ENCODE measurements at regions not wholly inside any gene's neighbourhood (a gene's known extent, or its start where the extent isn't known, plus 50 kb on each side); places are given as distances from the start of the nearest gene placed in this dataset.
"Not testable (repeated sequence)": the region's sequence is repeated elsewhere in the genome, so short reads cannot be mapped to it uniquely, and the experiment has no call there.

DNA sequence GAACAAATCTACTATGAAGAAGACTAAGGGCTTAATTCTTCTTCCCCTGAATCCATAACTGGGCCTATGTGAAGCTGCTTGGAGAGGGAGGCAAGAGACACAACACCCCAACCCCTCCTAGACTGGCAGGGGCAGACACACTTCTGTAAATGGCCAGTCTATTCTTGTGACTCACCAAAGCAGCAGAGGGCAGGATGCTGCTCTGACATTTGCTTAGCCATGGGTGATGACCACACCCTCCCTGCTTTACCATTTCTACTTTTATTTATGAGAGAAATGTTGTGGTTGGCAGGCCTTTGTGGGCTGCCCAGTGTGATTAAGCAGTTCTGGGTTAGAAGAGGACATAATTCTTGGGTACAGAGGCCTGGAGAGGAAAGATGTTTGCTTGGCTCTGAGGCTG lies 189.8 kb upstream of the DPYD start:
- no peak overlapping the region for H3K4me3 ChIP-seq
- H3K9me3 ChIP-seq = peaks cover 0 to 7% (median 0%) of the 10 kb centered on the region in 3 donors
- no peaks in the 10 kb centered on the region for H3K4me1 ChIP-seq
- H3K36me3 ChIP-seq (replicated peaks in 1 of 2; ENCODE audit: insufficient read depth in 1 of 2, low read depth in 2 of 2) = no peaks in the 10 kb centered on the region
- no peaks in the 10 kb centered on the region for H3K27me3 ChIP-seq
- H3K27ac ChIP-seq = no peak overlapping the region
- ATAC-seq (no peak), DNase-seq (no peak)
- TF ChIP-seq, protein P1, sequence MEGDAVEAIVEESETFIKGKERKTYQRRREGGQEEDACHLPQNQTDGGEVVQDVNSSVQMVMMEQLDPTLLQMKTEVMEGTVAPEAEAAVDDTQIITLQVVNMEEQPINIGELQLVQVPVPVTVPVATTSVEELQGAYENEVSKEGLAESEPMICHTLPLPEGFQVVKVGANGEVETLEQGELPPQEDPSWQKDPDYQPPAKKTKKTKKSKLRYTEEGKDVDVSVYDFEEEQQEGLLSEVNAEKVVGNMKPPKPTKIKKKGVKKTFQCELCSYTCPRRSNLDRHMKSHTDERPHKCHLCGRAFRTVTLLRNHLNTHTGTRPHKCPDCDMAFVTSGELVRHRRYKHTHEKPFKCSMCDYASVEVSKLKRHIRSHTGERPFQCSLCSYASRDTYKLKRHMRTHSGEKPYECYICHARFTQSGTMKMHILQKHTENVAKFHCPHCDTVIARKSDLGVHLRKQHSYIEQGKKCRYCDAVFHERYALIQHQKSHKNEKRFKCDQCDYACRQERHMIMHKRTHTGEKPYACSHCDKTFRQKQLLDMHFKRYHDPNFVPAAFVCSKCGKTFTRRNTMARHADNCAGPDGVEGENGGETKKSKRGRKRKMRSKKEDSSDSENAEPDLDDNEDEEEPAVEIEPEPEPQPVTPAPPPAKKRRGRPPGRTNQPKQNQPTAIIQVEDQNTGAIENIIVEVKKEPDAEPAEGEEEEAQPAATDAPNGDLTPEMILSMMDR (IDR thresholded peaks at IDR 0.05) = no peak
- no peak for TF ChIP-seq POLR2A (IDR thresholded peaks at IDR 0.05)
- intact Hi-C loops (cut with DNase I) = no loop called here

DNA sequence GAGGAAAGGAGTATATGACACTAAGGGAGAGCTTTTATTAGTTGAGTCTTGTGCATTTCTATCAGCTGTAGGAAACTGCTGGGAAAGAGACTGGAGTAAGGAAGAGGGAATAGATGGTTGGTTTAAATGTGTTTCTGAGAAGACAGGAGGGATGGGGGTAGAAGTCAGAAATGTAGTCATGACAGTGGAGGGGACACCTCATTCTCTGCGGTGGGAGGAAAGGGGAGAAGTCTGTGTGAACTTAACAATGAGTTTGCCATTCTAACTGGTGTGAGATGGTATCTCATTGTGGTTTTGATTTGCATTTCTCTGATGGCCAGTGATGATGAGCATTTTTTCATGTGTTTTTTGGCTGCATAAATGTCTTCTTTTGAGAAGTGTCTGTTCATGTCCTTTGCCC lies 187.5 kb upstream of the DPYD start:
- whole genome bisulfite sequencing, 2 donors = 46 to 57% methylated on average over 1 of the region's 1 CpG
- H3K4me3 ChIP-seq; H3K27ac ChIP-seq; H3K4me1 ChIP-seq; H3K36me3 ChIP-seq (replicated peaks in 1 of 2; ENCODE audit: insufficient read depth in 1 of 2, low read depth in 2 of 2); H3K9me3 ChIP-seq; intact Hi-C loops (cut with DNase I); H3K27me3 ChIP-seq; DNase-seq; ATAC-seq: not testable (repeated sequence)

DNA sequence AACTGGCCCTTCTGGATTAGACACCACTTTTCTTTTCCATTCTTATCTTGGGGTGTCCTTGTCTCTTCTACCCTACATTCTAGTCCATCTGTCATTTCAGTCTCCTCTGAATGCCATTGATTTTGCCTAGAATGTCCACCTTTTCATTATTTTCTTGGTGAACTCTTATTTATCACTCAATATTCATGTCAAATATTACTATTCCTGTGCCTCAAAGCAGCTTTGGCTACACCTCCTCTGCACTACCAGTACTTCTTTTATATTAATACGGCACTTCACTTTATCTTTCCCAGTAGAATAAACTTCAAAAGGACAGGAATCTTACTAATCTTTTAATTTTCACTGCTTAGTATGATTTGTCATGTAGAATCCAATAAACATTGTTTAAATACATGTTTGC lies 186.4 kb upstream of the DPYD start:
- peaks cover 7% of the 10 kb centered on the region for H3K4me1 ChIP-seq
- no peaks in the 10 kb centered on the region for H3K27me3 ChIP-seq
- H3K9me3 ChIP-seq = peaks cover 0 to 7% (median 0%) of the 10 kb centered on the region in 3 donors
- H3K27ac ChIP-seq = no peak overlapping the region
- ATAC-seq (no peak), DNase-seq (no peak)
- whole genome bisulfite sequencing, 2 donors = 76 to 79% methylated on average over 1 of the region's 1 CpG
- H3K36me3 ChIP-seq (replicated peaks in 1 of 2; ENCODE audit: insufficient read depth in 1 of 2, low read depth in 2 of 2) = no peaks in the 10 kb centered on the region
- intact Hi-C loops (cut with DNase I) = no loop called here
- no peak for TF ChIP-seq POLR2A (IDR thresholded peaks at IDR 0.05)
- TF ChIP-seq, protein P1 (IDR thresholded peaks at IDR 0.05) = no peak
- no peak overlapping the region for H3K4me3 ChIP-seq

DNA sequence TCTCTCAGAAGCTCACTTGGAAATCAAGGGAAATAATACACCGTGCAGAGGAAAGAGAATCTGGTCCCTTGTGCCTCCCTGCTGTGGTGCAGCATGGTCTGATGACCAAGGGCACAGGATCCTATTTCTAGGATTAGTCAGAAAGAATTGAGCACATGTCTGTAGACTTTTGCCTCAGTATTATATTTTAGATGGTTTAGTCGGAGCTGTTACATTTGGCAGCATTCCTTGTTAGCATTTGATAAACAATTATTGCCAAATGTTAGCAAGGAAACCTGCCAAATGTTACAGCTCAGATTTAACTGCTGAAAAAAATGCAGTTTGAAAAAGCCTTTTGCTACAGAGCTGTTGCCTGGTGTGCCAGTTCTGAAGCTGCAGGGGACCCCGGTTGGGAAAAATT lies 183.5 kb upstream of the DPYD start:
- Histone ChIP-seq H3K27me3 (no peaks in the 10 kb centered on the region), H3K4me3 (no peak overlapping the region), H3K27ac (no peak overlapping the region), H3K4me1 (peaks cover 7% of the 10 kb centered on the region), H3K9me3 (peaks cover 0 to 7% (median 0%) of the 10 kb centered on the region in 3 donors), H3K36me3 (replicated peaks in 1 of 2; ENCODE audit: insufficient read depth in 1 of 2, low read depth in 2 of 2) (no peaks in the 10 kb centered on the region)
- TF ChIP-seq, protein P1 (IDR thresholded peaks at IDR 0.05) = no peak
- no peak for TF ChIP-seq POLR2A (IDR thresholded peaks at IDR 0.05)
- WGBS, 2 donors = 15 to 28% methylated on average over 3 of the region's 3 CpGs
- ATAC-seq = no peak
- intact Hi-C loops (cut with DNase I) = no loop called here
- no peak for DNase-seq

DNA sequence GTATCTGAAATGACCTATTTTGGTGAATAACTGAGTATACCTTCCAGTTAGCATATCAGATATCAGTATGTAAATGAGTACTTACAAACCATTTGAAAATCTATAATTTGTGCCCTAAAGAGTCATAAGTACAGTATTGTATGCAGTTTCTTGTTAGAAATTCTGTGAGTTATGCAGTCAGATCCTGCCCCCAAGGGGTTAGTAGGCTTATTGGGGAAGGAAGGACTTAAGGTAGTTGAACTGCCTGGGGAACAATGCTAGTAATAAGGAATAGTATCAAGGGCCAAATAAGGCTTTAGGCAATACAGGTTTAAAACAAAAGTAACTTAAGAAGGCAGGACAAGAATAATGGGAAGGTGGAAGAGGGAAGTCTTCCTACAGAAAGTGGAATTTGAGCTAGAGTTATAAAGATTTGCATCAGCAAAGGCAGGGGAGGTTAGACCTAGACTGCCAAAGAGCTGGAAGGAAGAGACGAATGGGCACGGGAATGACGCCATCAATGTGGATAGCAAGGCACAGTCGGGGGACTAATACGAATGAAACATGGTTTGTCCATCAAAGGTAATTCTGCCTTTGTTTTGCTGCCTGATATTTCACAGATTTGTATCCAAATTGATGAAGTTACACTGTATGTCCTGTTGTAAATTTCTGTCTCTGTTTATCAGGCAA lies 182.9 kb upstream of the DPYD start:
- no peak for DNase-seq
- Histone ChIP-seq H3K4me1 (peaks cover 7% of the 10 kb centered on the region), H3K27me3 (no peaks in the 10 kb centered on the region), H3K36me3 (replicated peaks in 1 of 2; ENCODE audit: insufficient read depth in 1 of 2, low read depth in 2 of 2) (no peaks in the 10 kb centered on the region), H3K9me3 (peaks cover 0 to 7% (median 0%) of the 10 kb centered on the region in 3 donors), H3K4me3 (no peak overlapping the region), H3K27ac (no peak overlapping the region)
- ATAC-seq = no peak
- TF ChIP-seq POLR2A (IDR thresholded peaks at IDR 0.05) = no peak
- TF ChIP-seq, protein P1 (IDR thresholded peaks at IDR 0.05) = no peak
- intact Hi-C loops (cut with DNase I) = no loop called here
- 37 to 56% methylated on average over 5 of the region's 5 CpGs for WGBS, 2 donors

All from body of pancreas (tissue), 4 donors.